PC-3 (cell line): ENCODE measurements at regions not wholly inside any gene's neighbourhood (a gene's known extent, or its start where the extent isn't known, plus 50 kb on each side); places are given as distances from the start of the nearest gene placed in this dataset.
"Not testable (repeated sequence)": the region's sequence is repeated elsewhere in the genome, so short reads cannot be mapped to it uniquely, and the experiment has no call there.

ENCODE experiments used
- EZH2 ChIP-seq: fragments of 300-600 bp; sonication (generic); IDR thresholded peaks from one replicate; pipeline ENCODE4 v1.6.1; 2017; ENCODE audit warnings: antibody characterized with exemption, mild to moderate bottlenecking, low read length; ENCODE audit not compliant: unreplicated experiment
- EZH2phosphoT487 ChIP-seq: fragments of 300-600 bp; sonication (generic); IDR thresholded peaks from 2 replicates; pipeline ENCODE4 v1.6.1; 2018; ENCODE audit warnings: mild to moderate bottlenecking, antibody characterized with exemption, low read length, borderline replicate concordance

GRCh38 chr10:16165067-16165466 is 271.7 kb upstream of the PTER start:
- TF ChIP-seq EZH2phosphoT487, EZH2: not testable (repeated sequence)
